Duodenal mucosa (tissue), 2 donors: ENCODE measurements at regions not wholly inside any gene's neighbourhood (a gene's known extent, or its start where the extent isn't known, plus 50 kb on each side); places are given as distances from the start of the nearest gene placed in this dataset.
"Not testable (repeated sequence)": the region's sequence is repeated elsewhere in the genome, so short reads cannot be mapped to it uniquely, and the experiment has no call there.

Experiments used
- H3K27ac ChIP-seq: one replicate; pipeline ENCODE4 v1.7.0; 2013; ENCODE audit warnings: low read depth, low read length
- H3K27me3 ChIP-seq, 2 donors: one replicate each; pipeline ENCODE4 v1.7.0; 2013; ENCODE audit warnings: low read length in 2 of 2, control low read depth in 1 of 2; ENCODE audit not compliant: insufficient read depth in 2 of 2, control insufficient read depth in 1 of 2
- H3K36me3 ChIP-seq, 2 donors: one replicate each; pipeline ENCODE4 v1.7.0; 2013; ENCODE audit warnings: low read length in 2 of 2, control low read depth in 1 of 2; ENCODE audit not compliant: insufficient read depth in 2 of 2, control insufficient read depth in 1 of 2
- H3K4me1 ChIP-seq, 2 donors: one replicate each; pipeline ENCODE4 v1.7.0; 2013; ENCODE audit warnings: low read length in 2 of 2, control low read depth in 1 of 2; ENCODE audit not compliant: insufficient read depth in 2 of 2, control insufficient read depth in 1 of 2
- H3K4me3 ChIP-seq, 2 donors: one replicate each; pipeline ENCODE4 v1.7.0; 2013; ENCODE audit warnings: low read length in 2 of 2, low read depth in 1 of 2
- H3K9ac ChIP-seq, 2 donors: one replicate each; pipeline ENCODE4 v1.7.0; 2013; ENCODE audit warnings: low read length in 2 of 2, low read depth in 1 of 2
- H3K9me3 ChIP-seq, 2 donors: one replicate each; pipeline ENCODE4 v1.7.0; 2013; ENCODE audit warnings: low read length in 2 of 2, control low read depth in 1 of 2; ENCODE audit not compliant: control insufficient read depth in 1 of 2

DNA sequence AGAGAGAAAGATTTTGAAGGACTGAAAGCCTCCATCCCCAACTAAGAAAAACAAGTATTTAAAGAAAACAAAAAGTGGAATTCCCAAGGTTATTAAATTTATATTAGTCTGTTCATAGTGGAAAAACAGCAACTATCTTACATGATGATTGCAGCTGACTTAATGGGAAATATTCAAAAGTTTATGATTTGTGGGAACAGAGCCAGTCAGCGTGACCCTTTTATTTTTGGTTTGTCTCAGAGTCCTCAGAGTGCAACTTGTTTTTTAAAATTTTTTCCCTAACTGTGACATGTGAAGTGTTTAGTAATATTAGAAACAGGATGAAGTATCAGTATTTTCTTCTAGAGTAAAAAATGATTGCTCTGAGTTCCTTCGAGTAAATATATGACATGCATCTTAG is 441.9 kb upstream of the MCTP2 start:
- H3K27ac ChIP-seq, result no peak overlapping the region
- H3K4me1 ChIP-seq, result no peaks in the 10 kb centered on the region
- H3K9ac ChIP-seq, result no peak overlapping the region
- no peaks in the 10 kb centered on the region for H3K36me3 ChIP-seq
- H3K4me3 ChIP-seq, result no peak overlapping the region
- H3K27me3 ChIP-seq, result no peaks in the 10 kb centered on the region
- H3K9me3 ChIP-seq, result no peaks in the 10 kb centered on the region

DNA sequence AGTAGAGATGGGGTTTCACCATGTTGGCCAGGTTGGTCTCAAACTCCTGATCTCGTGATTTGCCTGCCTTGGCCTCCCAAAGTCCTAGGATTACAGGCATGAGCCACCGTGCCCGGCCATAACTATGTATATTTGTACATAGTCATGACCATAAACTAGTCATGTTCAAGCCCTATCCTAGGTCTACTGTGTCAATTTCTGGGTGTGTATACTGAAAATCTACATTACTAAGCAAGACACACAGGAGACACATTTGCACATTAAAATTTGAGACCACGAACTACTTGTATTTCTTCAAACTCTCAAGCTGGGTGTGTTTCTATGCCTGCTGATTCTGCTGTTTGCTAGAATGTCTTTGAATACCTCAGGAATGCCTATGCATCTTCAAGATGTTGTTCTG is 451.3 kb upstream of the MCTP2 start:
- Histone ChIP-seq H3K9me3 (no peaks in the 10 kb centered on the region), H3K27me3 (no peaks in the 10 kb centered on the region), H3K4me1 (no peaks in the 10 kb centered on the region), H3K4me3 (no peak overlapping the region), H3K9ac (no peak overlapping the region), H3K27ac (no peak overlapping the region), H3K36me3 (no peaks in the 10 kb centered on the region)

DNA sequence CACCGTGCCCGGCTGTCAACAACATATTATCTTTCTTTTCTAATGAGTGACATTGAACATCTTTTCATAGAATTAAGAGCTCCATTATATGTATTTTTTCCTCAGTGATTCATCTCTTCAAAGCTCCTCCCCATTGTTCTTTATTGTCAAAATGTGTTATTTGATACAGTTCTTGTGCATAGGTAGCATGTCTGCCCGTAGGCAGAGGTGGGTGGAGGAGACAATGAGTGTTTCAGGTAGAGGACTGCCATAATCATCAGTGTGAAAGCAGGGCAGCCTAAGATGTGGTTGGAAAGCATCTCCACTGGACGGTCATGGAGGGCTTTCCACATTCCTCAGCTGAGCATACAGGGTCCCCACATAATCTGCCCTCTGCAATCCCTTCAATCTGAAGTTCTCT is 452.0 kb upstream of the MCTP2 start:
- Histone ChIP-seq H3K9me3 (no peaks in the 10 kb centered on the region), H3K27me3 (no peaks in the 10 kb centered on the region), H3K4me1 (no peaks in the 10 kb centered on the region), H3K9ac (no peak overlapping the region), H3K36me3 (no peaks in the 10 kb centered on the region), H3K27ac (no peak overlapping the region), H3K4me3 (no peak overlapping the region)

DNA sequence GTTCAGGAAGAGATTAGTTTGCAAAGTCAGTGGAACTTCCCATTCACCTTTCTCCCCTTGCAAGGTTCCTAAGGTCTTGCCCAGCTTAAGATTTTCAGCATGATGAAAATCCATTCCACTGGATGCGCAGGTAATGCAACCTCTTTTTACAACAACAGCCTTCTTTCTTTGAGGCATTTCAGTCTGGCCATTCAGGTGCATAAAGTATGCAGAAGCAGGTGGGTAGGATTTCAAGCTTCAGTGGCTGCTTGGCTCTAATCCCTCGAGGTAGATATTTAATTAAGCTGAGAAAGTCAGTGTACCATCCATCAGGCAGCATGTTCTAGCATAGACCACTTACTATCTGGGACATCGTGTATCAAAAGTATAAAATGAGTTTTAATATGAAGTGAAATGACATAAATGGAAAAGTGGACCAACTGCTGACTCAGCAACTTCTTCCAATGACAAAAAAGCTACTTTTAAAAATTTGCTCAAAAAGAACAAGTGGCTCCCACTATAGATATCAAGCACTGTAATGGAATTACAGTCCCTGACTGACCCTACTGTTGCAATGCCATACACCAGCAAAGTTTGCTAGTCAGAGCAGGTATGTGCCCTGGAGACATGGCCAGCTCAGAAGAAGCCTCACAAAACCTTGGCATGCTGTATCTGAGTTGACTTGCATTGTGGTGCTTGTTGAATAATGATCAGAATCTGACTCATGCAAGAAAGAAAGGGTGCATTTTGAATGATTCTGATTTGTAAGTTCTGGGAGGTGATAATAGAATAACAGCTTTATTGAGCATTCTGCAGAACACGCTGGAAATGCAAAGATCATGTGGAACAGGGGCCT is 459.9 kb upstream of the MCTP2 start:
- H3K27ac ChIP-seq, result no peak overlapping the region
- H3K9me3 ChIP-seq, result no peaks in the 10 kb centered on the region
- H3K4me1 ChIP-seq, result no peaks in the 10 kb centered on the region
- no peaks in the 10 kb centered on the region for H3K27me3 ChIP-seq
- H3K9ac ChIP-seq, result no peak overlapping the region
- H3K36me3 ChIP-seq, result no peaks in the 10 kb centered on the region
- no peak overlapping the region for H3K4me3 ChIP-seq

- no peaks in the 10 kb centered on the region for H3K4me1 ChIP-seq
- H3K9ac ChIP-seq, result no peak overlapping the region
- no peaks in the 10 kb centered on the region for H3K9me3 ChIP-seq
- no peak overlapping the region for H3K4me3 ChIP-seq
- no peaks in the 10 kb centered on the region for H3K36me3 ChIP-seq
- no peak overlapping the region for H3K27ac ChIP-seq
- no peaks in the 10 kb centered on the region for H3K27me3 ChIP-seq
These were observed 460.6 kb upstream of the MCTP2 start for GRCh38 chr15:93770788-93771187.

DNA sequence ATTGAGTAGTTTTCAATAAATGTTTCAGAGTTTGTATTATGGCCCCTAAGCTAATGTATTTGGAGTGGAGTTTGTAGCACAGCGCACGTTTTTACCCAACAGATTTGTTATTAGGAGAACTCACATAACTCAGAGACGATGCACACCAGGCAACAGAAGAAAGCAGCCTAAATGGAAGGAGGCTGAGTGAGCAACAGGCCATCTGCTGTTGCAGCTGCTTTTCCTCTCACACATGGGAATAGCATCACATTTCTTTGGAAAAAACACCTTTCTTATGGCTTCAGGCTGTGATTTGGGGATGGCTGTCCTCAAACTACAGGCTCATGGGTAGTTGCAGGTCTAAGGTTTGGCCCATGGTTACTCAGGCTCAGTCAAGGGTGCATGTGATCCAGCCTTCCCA is 469.3 kb upstream of the MCTP2 start:
- H3K9me3 ChIP-seq, result peaks cover 0 to 4% of the 10 kb centered on the region in 2 donors
- no peak overlapping the region for H3K4me3 ChIP-seq
- H3K27me3 ChIP-seq, result no peaks in the 10 kb centered on the region
- H3K9ac ChIP-seq, result no peak overlapping the region
- H3K36me3 ChIP-seq, result no peaks in the 10 kb centered on the region
- no peaks in the 10 kb centered on the region for H3K4me1 ChIP-seq
- H3K27ac ChIP-seq, result no peak overlapping the region

- Histone ChIP-seq H3K4me1 (no peaks in the 10 kb centered on the region), H3K9ac (no peak overlapping the region)
These were observed 471.7 kb upstream of the MCTP2 start for GRCh38 chr15:93759629-93760028.

DNA sequence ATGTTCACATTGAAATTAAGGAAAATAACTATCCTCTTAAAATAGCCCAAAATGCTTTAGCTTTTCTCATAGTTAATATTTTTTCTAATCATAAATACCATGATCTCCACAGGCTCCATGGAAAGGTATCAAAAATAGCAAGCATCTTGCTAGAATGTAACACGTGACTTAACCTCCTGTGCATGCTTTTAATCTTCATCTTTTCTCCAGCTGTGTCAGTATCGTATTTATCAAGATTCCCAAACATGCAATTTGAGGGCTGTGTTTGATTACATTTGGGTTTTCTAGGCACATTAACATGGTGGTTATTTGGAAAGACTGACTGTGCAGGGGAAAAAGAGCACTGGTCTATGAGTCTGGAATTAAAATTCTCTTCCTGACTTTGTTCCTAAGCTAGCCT is 472.5 kb upstream of the MCTP2 start:
- H3K4me1 ChIP-seq, result no peaks in the 10 kb centered on the region
- H3K9ac ChIP-seq, result no peak overlapping the region
- no peak overlapping the region for H3K4me3 ChIP-seq
- H3K9me3 ChIP-seq, result peaks cover 0 to 4% of the 10 kb centered on the region in 2 donors
- no peak overlapping the region for H3K27ac ChIP-seq
- no peaks in the 10 kb centered on the region for H3K27me3 ChIP-seq
- H3K36me3 ChIP-seq, result no peaks in the 10 kb centered on the region

More at GRCh38 chr15:93759629-93760028, 471.7 kb upstream of the MCTP2 start:
- Histone ChIP-seq H3K27ac (no peak overlapping the region), H3K36me3 (no peaks in the 10 kb centered on the region), H3K27me3 (no peaks in the 10 kb centered on the region), H3K9me3 (peaks cover 0 to 4% of the 10 kb centered on the region in 2 donors), H3K4me3 (no peak overlapping the region)

GRCh38 chr15:93748710-93749109 is 482.7 kb upstream of the MCTP2 start:
- H3K36me3 ChIP-seq, result no peaks in the 10 kb centered on the region
- H3K9me3 ChIP-seq, result peaks cover 7 to 8% of the 10 kb centered on the region in 2 donors
- no peak overlapping the region for H3K9ac ChIP-seq
- no peaks in the 10 kb centered on the region for H3K27me3 ChIP-seq
- no peak overlapping the region for H3K4me3 ChIP-seq
- no peaks in the 10 kb centered on the region for H3K4me1 ChIP-seq
- no peak overlapping the region for H3K27ac ChIP-seq

GRCh38 chr15:93734976-93735375 is 496.4 kb upstream of the MCTP2 start:
- not testable (repeated sequence) for H3K9ac ChIP-seq, H3K36me3 ChIP-seq, H3K4me1 ChIP-seq, H3K27me3 ChIP-seq, H3K27ac ChIP-seq, H3K4me3 ChIP-seq, H3K9me3 ChIP-seq
